ENCODE measurements at regions not wholly inside any gene's neighbourhood (a gene's known extent, or its start where the extent isn't known, plus 50 kb on each side); places are given as distances from the start of the nearest gene placed in this dataset.
"Not testable (repeated sequence)": the region's sequence is repeated elsewhere in the genome, so short reads cannot be mapped to it uniquely, and the experiment has no call there.

DNA sequence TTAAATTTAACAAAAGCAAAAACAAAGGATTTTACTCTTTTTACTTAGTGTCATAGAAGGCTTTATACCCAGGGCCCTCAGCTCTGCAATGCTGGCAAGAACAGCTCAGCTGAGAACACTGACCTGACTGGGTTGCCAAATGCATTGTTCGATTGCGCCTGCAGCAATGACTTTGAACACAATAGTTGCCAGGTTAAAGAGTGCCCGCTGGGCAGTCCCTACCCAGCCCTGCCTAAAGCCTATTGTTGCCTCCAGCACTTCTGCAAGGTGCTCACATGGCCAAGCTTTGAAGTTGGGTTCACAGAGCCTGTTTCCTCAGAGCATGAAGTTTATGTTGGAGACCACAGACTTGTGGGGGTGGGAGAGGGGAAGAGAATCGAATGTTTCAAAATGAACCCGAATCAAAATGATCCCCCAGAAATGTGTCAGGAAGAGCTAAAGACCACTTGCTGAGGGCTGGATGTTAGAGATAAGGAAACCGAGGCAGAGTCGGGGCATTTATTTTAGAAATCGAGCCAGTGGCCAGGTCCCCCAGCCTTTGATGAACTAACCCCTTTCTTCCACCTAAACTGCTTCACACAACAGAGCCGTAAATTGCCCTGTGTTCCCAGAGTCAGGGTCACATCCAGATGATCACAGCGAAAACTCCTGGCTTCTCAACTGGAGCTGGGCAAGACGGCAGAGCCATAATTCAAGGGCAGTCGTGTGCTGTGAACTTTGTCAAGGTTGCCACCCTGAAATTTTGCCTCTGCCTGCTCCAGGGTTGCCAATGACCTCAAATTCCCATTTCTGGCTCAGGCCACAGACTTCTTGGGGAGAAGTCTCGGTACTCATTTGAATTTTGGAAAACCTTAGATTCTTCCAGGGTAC is 55.0 kb downstream of the FOXA2 start:
- in situ Hi-C loops (cut with MboI; ENCODE audit: low sequenced_read_pairs): no loop called here

DNA sequence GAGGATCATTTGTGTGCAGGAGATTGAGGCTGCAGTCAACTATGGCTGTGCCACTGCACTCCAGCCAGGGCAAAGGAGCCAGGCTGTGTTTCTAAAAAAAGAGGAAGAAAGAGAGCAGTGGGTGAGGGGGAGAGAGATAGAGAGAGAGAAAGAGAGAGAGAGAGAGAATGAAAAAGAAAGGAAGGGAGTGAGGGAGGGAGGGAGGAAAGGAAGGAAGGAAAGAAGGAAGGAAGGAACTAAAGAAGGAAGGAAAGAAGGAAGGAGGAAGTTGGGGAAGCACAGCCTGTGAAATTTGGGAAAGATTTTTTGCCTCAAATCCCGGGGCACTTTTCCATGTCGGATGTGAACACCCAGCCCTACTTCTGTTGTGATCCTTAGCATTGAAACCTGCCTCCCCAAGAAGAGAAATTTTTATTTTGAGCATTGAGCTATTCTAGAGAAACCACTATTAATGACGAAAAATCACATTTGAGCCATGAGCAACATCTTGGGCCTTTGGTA is 57.8 kb downstream of the FOXA2 start:
- in situ Hi-C loops (cut with MboI; ENCODE audit: low sequenced_read_pairs): no loop called here

GRCh38 chr20:22525821-22526220 is 58.6 kb downstream of the FOXA2 start:
- in situ Hi-C loops (cut with MboI; ENCODE audit: low sequenced_read_pairs): no loop called here

GRCh38 chr20:22525069-22525820 is 59.1 kb downstream of the FOXA2 start:
- in situ Hi-C loops (cut with MboI; ENCODE audit: low sequenced_read_pairs): no loop called here

DNA sequence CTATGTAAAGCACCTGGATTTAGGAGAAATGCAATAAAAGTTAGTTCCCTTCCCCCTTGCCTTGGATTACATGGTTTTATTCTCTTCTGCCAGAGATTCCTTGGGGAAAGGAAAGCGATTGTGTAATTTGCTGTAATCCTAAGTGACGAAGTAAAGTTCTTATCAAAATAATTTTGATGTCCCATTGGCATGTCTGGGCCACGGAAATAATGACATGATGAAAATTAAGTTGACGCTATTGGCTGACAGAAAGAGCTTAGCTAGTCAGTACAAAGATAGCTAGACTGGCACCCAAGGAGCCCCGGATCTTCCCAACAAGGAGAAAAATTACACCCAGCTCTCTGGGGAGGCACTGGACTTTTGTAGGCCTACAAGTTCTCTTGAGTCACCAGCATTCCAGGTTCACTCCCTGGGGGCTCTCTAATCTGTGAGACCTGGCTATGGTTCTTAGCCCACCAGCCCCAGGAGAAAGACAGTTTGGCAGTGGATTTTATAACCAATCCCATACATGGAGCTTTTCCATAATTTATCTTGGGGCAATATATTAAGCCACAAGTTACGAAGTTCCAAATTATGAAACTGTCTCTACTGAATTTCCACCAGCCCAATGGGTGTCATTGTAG is 59.9 kb downstream of the FOXA2 start:
- in situ Hi-C loops (cut with MboI; ENCODE audit: low sequenced_read_pairs): no loop called here

- in situ Hi-C loops (cut with MboI; ENCODE audit: low sequenced_read_pairs): no loop called here
Observed at GRCh38 chr20:22523499-22524392, 60.6 kb downstream of the FOXA2 start.

GRCh38 chr20:22523128-22523498 is 61.3 kb downstream of the FOXA2 start:
- in situ Hi-C loops (cut with MboI; ENCODE audit: low sequenced_read_pairs): no loop called here

- in situ Hi-C loops (cut with MboI; ENCODE audit: low sequenced_read_pairs): no loop called here
Observed at GRCh38 chr20:22522701-22523100, 61.7 kb downstream of the FOXA2 start.

DNA sequence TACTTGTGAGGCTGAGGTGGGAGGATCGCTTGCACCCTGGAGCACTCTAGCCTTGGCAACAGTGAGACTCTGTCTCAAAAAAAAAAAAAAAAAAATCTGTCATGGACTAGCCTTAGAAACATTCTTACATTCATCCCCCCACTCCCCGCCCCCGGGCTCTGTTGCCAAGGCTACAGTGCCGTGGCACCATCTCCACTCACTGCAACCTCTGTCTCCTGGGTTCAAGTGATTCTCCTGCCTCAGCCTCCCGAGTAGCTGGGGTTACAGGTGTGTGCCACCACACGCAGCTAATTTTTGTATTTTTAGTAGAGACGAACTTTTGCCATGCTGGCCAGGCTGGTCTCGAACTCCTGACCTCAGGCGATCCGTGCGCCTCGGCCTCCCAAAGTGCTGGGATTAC is 62.4 kb downstream of the FOXA2 start:
- in situ Hi-C loops (cut with MboI; ENCODE audit: low sequenced_read_pairs): not testable (repeated sequence)

GRCh38 chr20:22520381-22520780 is 64.0 kb downstream of the FOXA2 start:
- in situ Hi-C loops (cut with MboI; ENCODE audit: low sequenced_read_pairs): no loop called here

DNA sequence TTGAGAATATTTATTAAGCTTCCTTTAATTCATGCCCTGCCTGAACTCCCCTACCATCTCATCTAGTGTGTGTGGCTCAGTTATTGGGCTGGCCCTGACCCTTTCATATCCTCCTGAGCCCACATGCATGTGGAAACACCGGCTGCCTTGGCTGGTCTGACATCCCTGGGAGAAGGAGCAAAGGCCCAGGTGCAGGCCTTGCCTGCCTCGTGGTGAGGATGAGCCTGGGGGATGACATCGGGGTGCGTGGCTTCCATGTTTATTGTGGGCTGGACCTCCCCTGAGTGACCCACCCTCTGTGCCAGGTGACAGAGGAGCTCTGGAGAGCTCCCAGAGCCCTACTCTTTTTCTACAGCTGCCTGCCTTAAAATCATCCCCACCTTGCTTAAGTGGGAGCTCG is 69.1 kb downstream of the FOXA2 start:
- in situ Hi-C loops (cut with MboI; ENCODE audit: low sequenced_read_pairs): no loop called here

DNA sequence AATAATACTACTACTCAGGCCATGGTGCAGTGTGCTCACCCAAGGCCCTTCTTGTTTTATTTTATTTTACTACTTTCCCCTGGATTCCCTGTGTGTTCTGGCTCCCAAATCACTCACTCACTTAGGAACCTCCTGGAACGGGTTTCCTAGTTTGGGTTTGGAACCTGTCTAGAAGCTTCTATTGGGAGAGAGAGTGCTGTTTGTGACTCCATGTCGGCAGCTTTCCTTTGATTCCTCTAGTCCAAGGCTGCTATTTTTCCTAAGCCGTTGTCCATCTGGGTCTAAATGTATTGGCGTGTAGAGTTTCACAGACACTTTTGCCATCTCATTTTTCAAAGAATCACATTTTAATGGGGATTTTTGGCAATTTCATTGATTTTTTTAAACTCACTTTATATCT is 70.8 kb downstream of the FOXA2 start:
- in situ Hi-C loops (cut with MboI; ENCODE audit: low sequenced_read_pairs): no loop called here

GRCh38 chr20:22512911-22513489 is 71.4 kb downstream of the FOXA2 start:
- in situ Hi-C loops (cut with MboI; ENCODE audit: low sequenced_read_pairs): no loop called here

GRCh38 chr20:22511943-22512910 is 72.1 kb downstream of the FOXA2 start:
- in situ Hi-C loops (cut with MboI; ENCODE audit: low sequenced_read_pairs): no loop called here

DNA sequence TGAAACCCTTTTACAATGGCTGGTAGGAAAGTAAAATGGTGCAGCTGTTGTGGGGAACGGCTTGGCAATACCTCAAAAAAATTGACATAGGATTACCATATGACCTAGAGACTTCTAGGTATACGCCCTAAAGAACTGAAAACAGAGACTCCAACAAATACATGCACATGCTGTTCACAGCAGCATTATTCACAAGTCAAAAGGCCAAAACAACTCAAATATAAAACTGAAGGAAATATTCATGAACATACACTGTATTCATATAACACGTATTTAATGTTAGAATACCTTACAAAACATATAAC is 74.6 kb downstream of the FOXA2 start:
- in situ Hi-C loops (cut with MboI; ENCODE audit: low sequenced_read_pairs): no loop called here

DNA sequence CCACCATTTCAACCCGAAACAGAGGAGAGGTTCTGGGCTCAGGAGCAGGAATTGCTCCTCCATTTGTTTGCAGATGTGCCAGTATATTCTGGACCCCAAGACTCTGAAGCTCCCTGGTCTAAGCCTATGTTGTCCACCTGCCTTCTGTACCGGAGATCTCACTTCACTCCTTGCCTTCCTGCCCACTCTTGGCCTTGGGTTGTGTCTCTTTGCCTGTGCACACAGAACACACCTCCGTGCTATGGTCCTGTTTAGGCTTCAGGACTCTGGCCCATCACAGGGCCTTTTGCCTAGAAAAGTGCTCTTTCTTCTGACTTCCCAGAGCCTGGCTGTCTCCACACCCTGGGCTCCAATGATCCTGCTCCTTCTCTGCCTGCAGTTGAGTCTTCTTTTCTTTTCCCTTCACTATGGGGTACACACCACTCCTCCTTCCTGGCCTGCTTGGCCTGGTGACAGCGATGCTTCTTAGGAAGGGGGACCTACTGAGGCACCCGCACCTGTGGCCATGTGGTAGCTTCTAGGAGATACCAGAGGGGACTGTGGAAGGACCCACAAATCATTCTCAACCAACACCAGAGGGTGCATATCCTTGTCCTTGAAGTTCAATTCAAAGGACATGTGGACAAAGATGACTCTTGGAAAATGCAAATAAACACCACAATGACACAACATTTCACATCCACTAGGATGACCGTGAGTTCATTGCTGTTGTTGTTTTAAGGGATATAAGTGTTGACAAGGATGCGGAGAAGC is 75.1 kb downstream of the FOXA2 start:
- in situ Hi-C loops (cut with MboI; ENCODE audit: low sequenced_read_pairs): no loop called here

DNA sequence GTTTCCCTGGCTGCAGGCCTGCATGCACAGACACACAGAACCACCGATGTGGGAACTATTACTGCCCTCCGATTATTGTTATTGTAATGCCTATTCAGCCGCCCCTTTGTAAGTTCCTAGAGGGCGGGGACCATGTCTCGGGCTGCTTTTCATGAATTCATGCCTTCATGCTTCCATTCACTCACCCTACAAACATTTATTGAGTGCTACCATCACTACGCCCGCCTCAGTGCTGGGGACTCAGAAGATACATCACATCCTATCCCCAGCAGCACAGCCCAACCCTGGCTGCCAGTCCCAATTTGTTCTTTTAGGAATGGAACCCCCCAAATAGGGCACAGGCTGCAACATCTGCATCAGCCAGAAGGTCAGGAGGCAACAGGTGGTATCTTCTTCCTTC is 75.9 kb downstream of the FOXA2 start:
- in situ Hi-C loops (cut with MboI; ENCODE audit: low sequenced_read_pairs): no loop called here

GRCh38 chr20:22507240-22507961 is 77.0 kb downstream of the FOXA2 start:
- in situ Hi-C loops (cut with MboI; ENCODE audit: low sequenced_read_pairs): no loop called here

All from HL-60/S4 treated with retinoic acid at 250 ng/mL for 4 days and 3 days (cell line).